Kidney capillary endothelial cell (primary cell): ENCODE measurements at regions not wholly inside any gene's neighbourhood (a gene's known extent, or its start where the extent isn't known, plus 50 kb on each side); places are given as distances from the start of the nearest gene placed in this dataset.
"Not testable (repeated sequence)": the region's sequence is repeated elsewhere in the genome, so short reads cannot be mapped to it uniquely, and the experiment has no call there.

ENCODE experiments used
- DNase-seq: peaks from one replicate; pipeline ENCODE4 v3.0.0-alpha.2; 2018; ENCODE audit warnings: low spot score

- DNase-seq, result not testable (repeated sequence)
Observed at GRCh38 chr20:30586178-30586577, 671.3 kb upstream of the DEFB115 start.

- DNase-seq, result no peak
Observed at GRCh38 chr20:30593572-30593971, 663.9 kb upstream of the DEFB115 start.

- no peak for DNase-seq
Observed at GRCh38 chr20:30594112-30594511, 663.4 kb upstream of the DEFB115 start.

GRCh38 chr20:30595698-30596097 lies 661.8 kb upstream of the DEFB115 start:
- DNase-seq, result no peak

- DNase-seq, result not testable (repeated sequence)
Observed at GRCh38 chr20:30597429-30597828, 660.0 kb upstream of the DEFB115 start.

GRCh38 chr20:30598460-30599230 lies 658.8 kb upstream of the DEFB115 start:
- DNase-seq, result no peak

- no peak for DNase-seq
Observed at GRCh38 chr20:30599990-30600389, 657.5 kb upstream of the DEFB115 start.

GRCh38 chr20:30601974-30602373 lies 655.5 kb upstream of the DEFB115 start:
- no peak for DNase-seq

GRCh38 chr20:30602424-30602823 lies 655.0 kb upstream of the DEFB115 start:
- DNase-seq, result no peak

- DNase-seq, result no peak
Observed at GRCh38 chr20:30606990-30607389, 650.5 kb upstream of the DEFB115 start.

GRCh38 chr20:30610029-30610693 lies 647.3 kb upstream of the DEFB115 start:
- no peak for DNase-seq

- DNase-seq, result no peak
Observed at GRCh38 chr20:30610751-30611150, 646.7 kb upstream of the DEFB115 start.

- DNase-seq, result no peak
Observed at GRCh38 chr20:30611239-30611984, 646.1 kb upstream of the DEFB115 start.

- no peak for DNase-seq
Observed at GRCh38 chr20:30612344-30612743, 645.1 kb upstream of the DEFB115 start.

- DNase-seq, result not testable (repeated sequence)
Observed at GRCh38 chr20:30621346-30621745, 636.1 kb upstream of the DEFB115 start.

- not testable (repeated sequence) for DNase-seq
Observed at GRCh38 chr20:30624310-30624709, 633.2 kb upstream of the DEFB115 start.

- not testable (repeated sequence) for DNase-seq
Observed at GRCh38 chr20:30629376-30629775, 628.1 kb upstream of the DEFB115 start.

- no peak for DNase-seq
Observed at GRCh38 chr20:30630761-30631160, 626.7 kb upstream of the DEFB115 start.

- not testable (repeated sequence) for DNase-seq
Observed at GRCh38 chr20:30631261-30631789, 626.1 kb upstream of the DEFB115 start.

GRCh38 chr20:30632773-30633172 lies 624.7 kb upstream of the DEFB115 start:
- not testable (repeated sequence) for DNase-seq

- DNase-seq, result not testable (repeated sequence)
Observed at GRCh38 chr20:30641522-30641921, 615.9 kb upstream of the DEFB115 start.

- DNase-seq, result not testable (repeated sequence)
Observed at GRCh38 chr20:30660982-30661381, 596.5 kb upstream of the DEFB115 start.
